Hematopoietic multipotent progenitor cell treated with erythropoietin and hydrocortisone succinate and interleukin-3 and kit ligand, for 15 days (in vitro differentiated cells): ENCODE measurements at regions not wholly inside any gene's neighbourhood (a gene's known extent, or its start where the extent isn't known, plus 50 kb on each side); places are given as distances from the start of the nearest gene placed in this dataset.

Experiments used
- DNase-seq: peaks from one replicate; pipeline ENCODE4 v3.0.0-alpha.2; 2015; ENCODE audit warnings: low spot score

- DNase-seq = no peak
These were observed 881.2 kb upstream of the PCDH20 start for GRCh38 chr13:62296812-62297211.

DNA sequence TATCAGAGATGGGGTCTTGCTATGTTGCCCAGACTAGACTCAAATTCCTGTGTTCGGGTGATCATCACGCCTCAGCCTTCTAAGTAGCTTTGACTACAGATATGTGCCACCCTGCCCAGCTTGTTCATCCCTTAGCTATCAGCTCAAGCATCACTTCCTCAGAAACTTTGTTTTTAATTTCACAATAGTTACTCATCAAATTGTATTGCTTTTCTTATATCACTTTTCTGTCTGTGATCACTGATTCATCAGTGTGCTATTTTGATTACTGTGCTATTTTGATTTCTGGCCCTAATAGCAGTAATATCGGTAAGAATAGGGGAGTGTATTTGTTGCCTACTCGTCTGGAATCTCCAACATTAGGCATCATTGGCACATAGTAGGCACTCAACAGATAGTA is 878.6 kb upstream of the PCDH20 start:
- no peak for DNase-seq

- no peak for DNase-seq
These were observed 877.2 kb upstream of the PCDH20 start for GRCh38 chr13:62292714-62293480.

DNA sequence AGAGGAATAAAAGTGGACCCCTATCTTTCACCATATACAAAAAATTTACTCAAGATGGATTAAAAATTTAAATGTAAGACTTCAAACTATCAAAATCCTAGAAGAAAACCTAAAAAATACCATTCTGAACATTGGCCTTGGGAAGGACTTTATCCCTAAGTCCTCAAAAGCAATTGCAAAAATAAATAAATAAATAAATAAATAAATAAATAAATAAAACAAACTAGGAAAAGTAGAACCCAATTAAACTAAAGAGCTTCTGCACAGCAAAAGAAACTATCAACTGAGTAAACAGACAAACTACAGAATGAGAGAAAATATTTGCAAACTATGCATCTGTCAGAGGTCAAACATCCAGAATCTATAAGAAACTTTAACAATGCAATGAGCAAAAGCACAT is 874.9 kb upstream of the PCDH20 start:
- DNase-seq = no peak

DNA sequence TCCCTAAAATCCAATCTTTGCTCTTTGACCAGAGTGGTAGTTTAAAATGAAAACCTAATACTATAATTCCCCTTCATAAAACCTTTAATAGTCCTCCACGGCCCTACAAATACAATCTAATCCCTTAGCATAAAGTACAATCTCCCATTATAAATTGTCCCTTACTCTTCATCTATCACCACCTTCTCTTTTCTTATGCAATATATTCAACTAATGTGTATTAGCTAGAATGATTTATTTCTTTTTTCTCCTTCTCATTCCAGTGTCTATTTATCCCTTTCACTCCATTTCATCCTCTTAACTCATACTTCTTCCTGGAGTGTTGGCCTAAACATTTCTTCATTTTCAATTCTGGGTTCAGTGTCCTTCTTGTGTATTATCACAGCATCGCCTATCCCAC is 872.1 kb upstream of the PCDH20 start:
- no peak for DNase-seq

DNA sequence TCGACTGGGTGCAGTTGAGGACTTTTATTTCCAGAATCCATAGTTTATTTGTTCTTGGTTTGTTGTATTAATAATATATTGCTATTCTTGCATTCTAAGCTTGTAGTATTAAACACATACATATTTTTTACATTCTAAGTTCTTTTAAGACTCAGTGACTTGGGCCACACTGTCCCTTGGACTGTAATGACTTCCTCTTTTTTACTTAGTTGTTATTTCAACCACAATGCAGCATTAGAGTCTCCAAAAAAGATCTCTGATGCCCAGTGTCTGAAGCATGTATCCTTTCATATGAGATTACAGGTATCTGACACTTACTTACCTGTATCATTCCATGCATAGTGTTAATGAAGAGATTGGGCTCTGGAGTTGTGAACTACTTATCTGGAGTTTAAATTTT is 864.9 kb upstream of the PCDH20 start:
- no peak for DNase-seq

GRCh38 chr13:62278271-62278670 is 862.6 kb upstream of the PCDH20 start:
- DNase-seq = no peak

- no peak for DNase-seq
These were observed 836.1 kb upstream of the PCDH20 start for GRCh38 chr13:62251734-62252133.

GRCh38 chr13:62250501-62251201 is 835.0 kb upstream of the PCDH20 start:
- DNase-seq = no peak

GRCh38 chr13:62246581-62246980 is 830.9 kb upstream of the PCDH20 start:
- no peak for DNase-seq

- DNase-seq = no peak
These were observed 827.5 kb upstream of the PCDH20 start for GRCh38 chr13:62243106-62243505.

- no peak for DNase-seq
These were observed 819.3 kb upstream of the PCDH20 start for GRCh38 chr13:62234780-62235440.

- DNase-seq = no peak
These were observed 795.3 kb upstream of the PCDH20 start for GRCh38 chr13:62210951-62211350.

DNA sequence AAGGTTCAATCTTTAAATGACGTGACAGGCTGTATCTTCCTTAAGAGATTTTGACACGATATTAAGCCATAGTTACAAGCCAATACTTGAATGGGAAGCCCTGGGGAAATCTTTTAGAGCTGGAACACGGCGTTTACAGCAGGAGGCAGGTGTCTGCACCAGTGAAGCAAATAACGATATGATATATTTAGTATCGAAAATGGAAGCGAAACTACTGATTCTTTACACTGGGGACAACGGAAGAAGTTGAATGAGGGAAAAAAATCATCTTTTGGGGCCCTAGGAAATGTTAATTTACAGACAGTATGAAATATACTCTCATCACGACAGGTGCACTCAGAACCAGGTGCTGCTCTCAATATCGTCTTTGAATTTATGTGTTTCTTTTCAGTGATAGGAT is 793.9 kb upstream of the PCDH20 start:
- no peak for DNase-seq

DNA sequence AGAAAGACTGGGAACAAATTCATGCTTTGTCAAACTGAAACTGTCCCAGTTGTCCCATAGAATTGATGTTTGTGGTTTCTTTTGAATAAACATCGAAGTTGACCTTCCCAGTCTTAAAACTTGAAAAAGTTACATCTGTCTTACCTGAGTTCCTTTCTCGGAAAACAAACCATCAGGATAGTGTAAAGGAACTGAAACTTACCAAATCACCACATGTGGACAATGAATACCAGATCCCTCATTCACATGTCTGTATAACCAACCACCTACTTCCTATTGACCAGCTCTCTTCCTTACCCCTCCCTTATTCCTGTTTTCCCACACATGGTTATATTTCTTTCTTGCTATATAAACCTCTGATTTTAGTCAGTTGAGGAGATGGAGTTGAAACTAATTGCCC is 791.7 kb upstream of the PCDH20 start:
- no peak for DNase-seq

DNA sequence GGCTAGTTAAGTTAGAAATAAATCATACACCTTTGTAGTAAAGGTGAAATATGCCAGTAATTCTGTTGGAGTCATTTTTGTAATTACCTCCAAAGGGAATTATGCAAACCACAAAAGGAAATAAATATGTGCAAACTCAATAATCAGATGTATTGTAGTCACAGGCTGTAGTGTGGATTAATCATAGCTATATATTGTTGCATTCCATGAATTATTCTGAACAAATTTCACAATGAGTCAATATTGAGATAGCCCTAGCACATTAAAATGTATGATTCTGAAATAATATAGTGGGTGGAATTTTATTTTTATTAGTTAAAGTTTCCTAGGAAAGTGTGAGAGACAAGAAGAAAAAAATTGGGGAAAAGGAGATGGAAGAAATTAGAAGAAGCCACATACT is 790.5 kb upstream of the PCDH20 start:
- DNase-seq = no peak

GRCh38 chr13:62205273-62205672 is 789.6 kb upstream of the PCDH20 start:
- DNase-seq = no peak

DNA sequence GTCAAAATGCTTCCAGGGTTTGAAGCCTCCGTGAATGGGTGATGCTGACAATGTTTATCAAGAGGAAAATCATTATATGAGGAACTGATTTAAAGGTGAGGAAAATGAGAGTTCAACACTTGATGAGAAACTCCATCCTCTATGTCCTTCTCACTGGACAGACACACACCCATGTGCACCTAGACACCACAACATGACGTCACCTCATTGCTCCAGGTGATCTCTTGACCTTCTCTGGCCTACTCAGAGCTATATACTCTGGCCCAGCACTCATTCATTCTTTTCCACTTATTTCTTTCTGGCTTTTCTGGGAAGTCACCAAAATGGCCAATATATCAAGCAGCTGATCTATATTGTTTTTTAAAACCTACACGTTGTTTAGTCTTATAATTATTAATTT is 778.7 kb upstream of the PCDH20 start:
- DNase-seq = no peak

DNA sequence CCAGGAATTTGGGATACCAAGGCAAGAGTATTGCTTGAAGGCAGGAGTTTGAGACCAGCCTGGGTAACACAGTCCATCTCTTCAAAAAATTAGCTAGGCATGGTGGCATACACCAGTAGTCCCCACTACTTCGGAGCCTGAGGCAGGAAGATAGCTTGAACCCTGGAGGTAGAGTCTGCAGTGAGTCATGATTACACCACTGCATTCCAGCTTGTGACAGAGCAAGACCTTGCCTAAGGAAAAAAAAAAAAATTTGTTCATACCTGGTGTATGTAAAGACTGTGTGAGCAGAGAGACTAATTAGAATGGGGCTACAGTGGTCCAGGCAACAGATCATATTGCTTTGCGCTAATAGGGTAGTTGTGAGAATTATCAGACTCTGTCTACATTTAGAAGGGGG is 778.3 kb upstream of the PCDH20 start:
- no peak for DNase-seq

- DNase-seq = no peak
These were observed 770.1 kb upstream of the PCDH20 start for GRCh38 chr13:62185631-62186255.

GRCh38 chr13:62176051-62176450 is 760.4 kb upstream of the PCDH20 start:
- no peak for DNase-seq

DNA sequence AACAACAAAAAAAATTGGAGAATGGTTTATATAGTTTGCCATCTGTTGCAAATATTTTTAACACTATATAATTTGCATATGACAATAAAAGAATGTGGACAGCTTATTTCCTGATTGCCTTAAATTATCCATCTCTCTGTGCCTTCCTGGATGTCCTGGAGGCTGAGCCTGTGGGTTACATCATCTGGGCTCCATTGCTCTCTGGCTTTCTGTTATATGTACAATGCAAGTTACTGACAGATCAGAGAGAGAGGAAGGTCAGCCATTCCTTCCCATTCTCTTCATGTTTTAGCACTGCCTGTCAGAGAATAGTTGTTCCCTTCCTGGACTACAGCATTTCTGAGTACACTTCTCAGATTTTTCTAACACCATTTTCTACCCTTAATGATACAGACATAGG is 758.3 kb upstream of the PCDH20 start:
- DNase-seq = no peak

DNA sequence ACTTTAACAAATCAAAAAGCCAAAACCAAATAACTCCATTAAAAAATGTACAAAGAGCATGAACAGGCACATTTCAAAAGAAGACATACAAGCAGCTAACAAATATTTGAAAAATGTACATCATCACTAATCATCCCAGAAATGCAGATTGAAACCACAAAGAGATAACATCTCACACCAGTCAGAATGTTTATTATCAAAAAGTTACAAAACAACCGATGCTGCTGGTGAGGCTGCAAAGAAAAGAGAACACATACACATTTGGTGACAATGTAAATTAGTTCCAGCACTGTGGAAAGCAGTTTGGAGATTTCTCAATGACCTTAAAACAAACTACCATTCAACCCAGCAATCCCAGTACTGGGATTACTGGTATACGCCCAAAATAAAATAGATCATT is 756.0 kb upstream of the PCDH20 start:
- no peak for DNase-seq
